ENCODE measurements at regions not wholly inside any gene's neighbourhood (a gene's known extent, or its start where the extent isn't known, plus 50 kb on each side); places are given as distances from the start of the nearest gene placed in this dataset.
"Not testable (repeated sequence)": the region's sequence is repeated elsewhere in the genome, so short reads cannot be mapped to it uniquely, and the experiment has no call there.

DNA sequence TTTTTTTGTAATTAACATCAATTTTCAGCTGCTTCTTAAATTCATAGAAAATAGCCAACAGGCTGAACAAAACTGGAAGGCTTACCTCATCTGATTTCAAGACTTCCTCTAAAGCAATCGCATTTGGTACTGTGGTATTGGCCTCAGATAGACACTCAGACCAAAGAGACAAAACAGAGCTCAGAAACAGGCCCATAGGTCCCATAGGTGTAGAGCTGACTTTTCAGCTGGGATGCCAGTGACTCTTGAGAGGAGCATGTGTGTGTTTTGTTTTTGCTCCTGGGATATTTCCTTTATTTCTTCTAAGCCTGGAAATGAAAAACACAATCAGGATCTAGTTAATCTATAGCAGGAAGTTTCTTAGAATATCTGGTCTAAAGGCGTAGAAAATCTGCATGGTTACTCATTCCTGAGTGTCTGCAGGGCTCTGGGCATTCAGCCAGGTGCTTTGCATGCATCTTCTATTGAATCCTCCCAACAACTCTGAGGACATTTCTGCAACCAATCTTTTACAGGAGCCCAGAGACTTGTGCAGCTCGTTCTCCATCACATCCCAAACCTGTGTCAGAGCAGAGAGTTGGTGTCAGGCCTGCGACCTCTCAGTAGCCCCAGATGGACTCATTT lies 190.8 kb downstream of the RTP5 start:
- H3K4me3 Mint-ChIP-seq = no peak overlapping the region
- H3K9me3 Mint-ChIP-seq = peaks cover 2% of the 10 kb centered on the region
- intact Hi-C loops (cut with micrococcal nuclease) = no loop called here
- no peaks in the 10 kb centered on the region for H3K36me3 Mint-ChIP-seq
- ChIA-PET CTCF (no interaction called here), POLR2A (no interaction called here)
- H3K27ac Mint-ChIP-seq = no peak overlapping the region
- DNase-seq = no peak
- no peaks in the 10 kb centered on the region for H3K4me1 Mint-ChIP-seq (ENCODE audit: low read depth)
- peaks cover 19% of the 10 kb centered on the region for H3K27me3 Mint-ChIP-seq

GRCh38 chr2:242061930-242062329 lies 192.4 kb downstream of the RTP5 start:
- DNase-seq; POLR2A ChIA-PET; H3K4me1 Mint-ChIP-seq (ENCODE audit: low read depth); CTCF ChIA-PET; H3K4me3 Mint-ChIP-seq; H3K9me3 Mint-ChIP-seq; intact Hi-C loops (cut with micrococcal nuclease); H3K36me3 Mint-ChIP-seq; H3K27ac Mint-ChIP-seq: not testable (repeated sequence)
- peaks cover 22% of the 10 kb centered on the region for H3K27me3 Mint-ChIP-seq

DNA sequence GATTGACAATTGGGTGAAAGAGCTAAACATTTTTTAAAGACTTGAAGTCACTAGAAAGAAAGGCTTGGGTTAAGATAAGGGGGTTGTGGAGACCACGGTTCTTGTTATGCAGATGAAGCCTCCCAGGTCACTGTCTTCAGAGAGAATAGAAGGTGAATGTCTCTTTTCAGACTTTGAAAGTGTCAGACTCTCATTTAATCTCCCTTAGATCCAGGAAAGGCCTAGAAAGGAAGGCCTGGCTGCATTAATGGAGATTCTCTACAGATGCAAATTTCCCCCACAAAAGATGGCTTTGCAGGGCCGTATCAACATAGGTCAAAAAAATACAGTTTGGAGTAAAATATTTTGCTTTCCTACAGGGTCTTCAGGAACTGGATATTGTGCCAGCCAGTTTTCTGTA lies 193.9 kb downstream of the RTP5 start:
- DNase-seq = no peak
- Mint-ChIP-seq H3K4me1 (ENCODE audit: low read depth) (no peaks in the 10 kb centered on the region), H3K27me3 (peaks cover 14% of the 10 kb centered on the region), H3K9me3 (peaks cover 2% of the 10 kb centered on the region), H3K27ac (no peak overlapping the region), H3K4me3 (no peak overlapping the region), H3K36me3 (no peaks in the 10 kb centered on the region)
- ChIA-PET CTCF (no interaction called here), POLR2A (no interaction called here)
- intact Hi-C loops (cut with micrococcal nuclease) = no loop called here

GRCh38 chr2:242063850-242064249 lies 194.3 kb downstream of the RTP5 start:
- Mint-ChIP-seq H3K9me3 (peaks cover 2% of the 10 kb centered on the region), H3K4me1 (ENCODE audit: low read depth) (no peaks in the 10 kb centered on the region), H3K4me3 (no peak overlapping the region), H3K27me3 (peaks cover 12% of the 10 kb centered on the region), H3K27ac (no peak overlapping the region), H3K36me3 (no peaks in the 10 kb centered on the region)
- POLR2A ChIA-PET = no interaction called here
- CTCF ChIA-PET = no interaction called here
- DNase-seq = no peak
- intact Hi-C loops (cut with micrococcal nuclease) = no loop called here

- Mint-ChIP-seq H3K36me3 (no peaks in the 10 kb centered on the region), H3K27ac (no peak overlapping the region), H3K4me1 (ENCODE audit: low read depth) (no peaks in the 10 kb centered on the region), H3K9me3 (peaks cover 2% of the 10 kb centered on the region), H3K27me3 (peaks cover 8% of the 10 kb centered on the region), H3K4me3 (no peak overlapping the region)
- ChIA-PET POLR2A (no interaction called here), CTCF (no interaction called here)
- no peak for DNase-seq
- intact Hi-C loops (cut with micrococcal nuclease) = no loop called here
Observed at GRCh38 chr2:242064364-242065250, 195.1 kb downstream of the RTP5 start.

DNA sequence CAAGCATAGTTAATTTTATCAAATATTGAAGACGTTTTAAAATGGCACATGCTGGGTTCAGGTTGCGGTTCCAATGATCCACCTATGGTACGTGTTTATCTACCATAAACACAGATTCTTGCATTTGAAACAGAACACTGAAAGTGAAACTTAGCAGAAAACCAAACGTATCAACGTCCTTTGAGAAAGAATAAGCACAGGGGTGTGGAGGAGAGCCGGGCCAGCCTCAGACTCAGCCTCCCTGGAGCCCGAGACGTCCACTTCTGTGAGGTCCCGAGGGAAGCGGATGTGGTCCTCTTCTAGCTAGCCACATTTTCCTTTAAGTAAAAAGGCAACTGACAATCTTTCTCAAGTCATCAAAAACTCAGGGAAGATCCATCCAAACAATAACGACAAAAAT lies 195.9 kb downstream of the RTP5 start:
- H3K4me1 Mint-ChIP-seq (ENCODE audit: low read depth) = no peaks in the 10 kb centered on the region
- DNase-seq = no peak
- CTCF ChIA-PET = no interaction called here
- intact Hi-C loops (cut with micrococcal nuclease) = no loop called here
- no peaks in the 10 kb centered on the region for H3K36me3 Mint-ChIP-seq
- peaks cover 2% of the 10 kb centered on the region for H3K9me3 Mint-ChIP-seq
- H3K27me3 Mint-ChIP-seq = peaks cover 8% of the 10 kb centered on the region
- H3K27ac Mint-ChIP-seq = no peak overlapping the region
- no peak overlapping the region for H3K4me3 Mint-ChIP-seq
- POLR2A ChIA-PET = no interaction called here

DNA sequence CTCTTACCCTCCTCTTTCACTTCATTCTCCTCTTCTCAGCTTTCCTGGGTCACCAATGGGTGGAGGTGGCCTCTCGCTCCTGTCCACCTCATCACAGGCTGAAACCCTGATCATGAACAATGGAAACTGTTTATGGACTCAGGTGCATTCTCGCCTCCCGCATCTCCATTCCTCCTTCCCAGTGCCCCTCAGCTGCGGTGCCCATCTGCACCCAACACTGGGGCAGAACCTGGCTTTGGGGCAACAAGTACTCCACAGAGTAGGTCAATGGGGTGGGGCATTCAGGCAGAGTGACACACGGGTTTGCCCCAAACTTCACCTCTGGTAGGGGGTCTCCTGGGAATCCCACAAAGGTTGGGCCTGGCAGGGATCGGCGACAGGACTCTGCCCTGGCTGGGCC lies 199.5 kb downstream of the RTP5 start:
- ChIA-PET POLR2A (no interaction called here), CTCF (no interaction called here)
- DNase-seq = no peak
- no peaks in the 10 kb centered on the region for H3K4me1 Mint-ChIP-seq (ENCODE audit: low read depth)
- intact Hi-C loops (cut with micrococcal nuclease) = no loop called here
- peaks cover 8% of the 10 kb centered on the region for H3K27me3 Mint-ChIP-seq
- no peaks in the 10 kb centered on the region for H3K36me3 Mint-ChIP-seq
- no peak overlapping the region for H3K27ac Mint-ChIP-seq
- no peak overlapping the region for H3K4me3 Mint-ChIP-seq
- H3K9me3 Mint-ChIP-seq = no peaks in the 10 kb centered on the region

DNA sequence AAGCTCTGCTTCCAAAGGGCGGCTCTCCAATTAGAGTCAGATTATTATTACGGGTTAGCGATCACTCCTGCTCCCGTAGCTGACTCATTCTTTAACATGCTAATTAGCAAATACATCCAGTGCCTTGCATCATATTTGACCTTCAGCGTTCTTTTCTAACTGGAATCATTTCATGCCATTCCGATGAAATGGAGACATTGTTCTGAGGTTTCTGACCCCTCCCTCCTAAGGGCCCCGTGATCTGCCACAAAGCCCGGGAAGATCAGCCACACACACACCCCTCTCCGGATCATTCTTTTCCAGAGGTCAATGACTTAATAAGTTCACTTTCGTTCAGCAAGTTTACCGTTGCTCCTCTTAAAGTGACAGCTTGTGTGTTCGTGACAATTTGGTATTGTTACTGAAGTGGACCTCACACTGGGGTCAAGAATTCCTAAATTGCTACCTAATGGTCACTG lies 200.4 kb downstream of the RTP5 start:
- intact Hi-C loops (cut with micrococcal nuclease); CTCF ChIA-PET; H3K27me3 Mint-ChIP-seq; H3K27ac Mint-ChIP-seq; POLR2A ChIA-PET; H3K9me3 Mint-ChIP-seq; DNase-seq; H3K36me3 Mint-ChIP-seq; H3K4me1 Mint-ChIP-seq (ENCODE audit: low read depth); H3K4me3 Mint-ChIP-seq: not testable (repeated sequence)

GRCh38 chr2:242070726-242071125 lies 201.2 kb downstream of the RTP5 start:
- H3K4me1 Mint-ChIP-seq (ENCODE audit: low read depth); H3K4me3 Mint-ChIP-seq; intact Hi-C loops (cut with micrococcal nuclease); POLR2A ChIA-PET; CTCF ChIA-PET; DNase-seq; H3K36me3 Mint-ChIP-seq; H3K27me3 Mint-ChIP-seq; H3K27ac Mint-ChIP-seq; H3K9me3 Mint-ChIP-seq: not testable (repeated sequence)

GRCh38 chr2:242071377-242071776 lies 201.8 kb downstream of the RTP5 start:
- POLR2A ChIA-PET; H3K9me3 Mint-ChIP-seq; H3K4me3 Mint-ChIP-seq; H3K27ac Mint-ChIP-seq; H3K36me3 Mint-ChIP-seq; intact Hi-C loops (cut with micrococcal nuclease); DNase-seq; H3K27me3 Mint-ChIP-seq; CTCF ChIA-PET; H3K4me1 Mint-ChIP-seq (ENCODE audit: low read depth): not testable (repeated sequence)

DNA sequence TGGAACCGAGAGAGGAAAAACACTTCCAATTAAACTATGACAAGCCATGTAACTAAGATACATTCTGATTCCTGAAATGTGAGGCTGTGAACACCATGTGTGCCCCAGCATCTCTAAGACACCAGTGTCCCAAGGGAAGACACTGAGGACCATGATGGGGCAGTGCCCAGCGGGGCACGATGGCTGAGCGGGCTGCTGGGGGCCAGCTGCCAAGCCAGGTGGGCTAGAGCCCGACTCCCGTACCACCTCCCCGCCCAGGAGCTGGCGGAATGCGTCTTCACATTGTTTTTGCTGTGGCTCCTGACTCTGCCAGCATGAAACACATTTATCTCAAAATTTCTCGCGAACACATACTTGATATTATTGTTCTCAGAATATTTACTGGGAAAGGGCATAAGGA lies 202.4 kb downstream of the RTP5 start:
- H3K4me3 Mint-ChIP-seq; CTCF ChIA-PET; H3K36me3 Mint-ChIP-seq; POLR2A ChIA-PET; H3K27me3 Mint-ChIP-seq; H3K4me1 Mint-ChIP-seq (ENCODE audit: low read depth); H3K9me3 Mint-ChIP-seq; H3K27ac Mint-ChIP-seq; intact Hi-C loops (cut with micrococcal nuclease); DNase-seq: not testable (repeated sequence)

DNA sequence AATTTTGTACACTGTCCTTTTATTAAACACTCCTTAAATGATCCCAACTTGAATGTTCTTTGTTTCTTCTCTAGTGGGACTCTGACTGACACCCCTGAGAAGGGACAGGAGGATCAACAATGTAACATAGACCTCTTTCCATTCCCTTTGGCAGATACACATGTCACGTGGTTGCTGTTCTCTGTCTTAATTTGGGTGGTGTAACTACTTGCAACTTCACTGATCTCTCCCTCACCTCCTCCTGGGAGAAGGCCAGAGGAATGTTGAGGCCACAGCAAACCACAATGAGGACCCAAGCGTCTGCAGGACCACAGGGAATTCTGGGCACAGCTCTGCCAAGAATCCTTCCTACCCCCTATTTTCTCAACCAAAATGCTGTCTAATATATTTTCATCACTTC lies 205.6 kb downstream of the RTP5 start:
- CTCF ChIA-PET = no interaction called here
- Mint-ChIP-seq H3K27ac (no peak overlapping the region), H3K27me3 (peaks cover 7% of the 10 kb centered on the region), H3K9me3 (no peaks in the 10 kb centered on the region), H3K36me3 (no peaks in the 10 kb centered on the region), H3K4me3 (no peak overlapping the region), H3K4me1 (ENCODE audit: low read depth) (no peaks in the 10 kb centered on the region)
- DNase-seq = no peak
- POLR2A ChIA-PET = no interaction called here
- intact Hi-C loops (cut with micrococcal nuclease) = no loop called here

DNA sequence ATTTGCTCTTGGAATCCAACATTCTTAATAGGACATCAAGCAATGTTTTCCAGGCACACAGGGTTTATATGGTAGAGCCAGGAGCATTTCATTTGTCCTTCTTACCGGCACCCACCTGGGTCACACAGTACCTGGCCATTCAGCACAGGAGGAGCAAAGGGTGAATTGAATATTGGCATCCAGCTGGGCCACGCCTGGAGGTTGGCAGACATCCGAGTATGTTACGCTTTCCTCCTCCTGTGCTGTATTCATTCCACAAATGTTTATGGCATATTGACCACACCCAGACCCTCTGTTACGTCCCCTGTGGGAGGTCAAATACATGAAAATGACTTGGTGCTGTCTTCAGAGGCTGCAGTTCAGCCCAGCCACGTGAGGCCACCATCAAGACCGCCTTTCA lies 206.2 kb downstream of the RTP5 start:
- intact Hi-C loops (cut with micrococcal nuclease) = no loop called here
- H3K4me1 Mint-ChIP-seq (ENCODE audit: low read depth) = no peaks in the 10 kb centered on the region
- CTCF ChIA-PET = no interaction called here
- peaks cover 7% of the 10 kb centered on the region for H3K27me3 Mint-ChIP-seq
- H3K9me3 Mint-ChIP-seq = no peaks in the 10 kb centered on the region
- no peak overlapping the region for H3K4me3 Mint-ChIP-seq
- H3K36me3 Mint-ChIP-seq = no peaks in the 10 kb centered on the region
- H3K27ac Mint-ChIP-seq = no peak overlapping the region
- no peak for DNase-seq
- POLR2A ChIA-PET = no interaction called here
